ENCODE measurements at regions not wholly inside any gene's neighbourhood (a gene's known extent, or its start where the extent isn't known, plus 50 kb on each side); places are given as distances from the start of the nearest gene placed in this dataset.

DNA sequence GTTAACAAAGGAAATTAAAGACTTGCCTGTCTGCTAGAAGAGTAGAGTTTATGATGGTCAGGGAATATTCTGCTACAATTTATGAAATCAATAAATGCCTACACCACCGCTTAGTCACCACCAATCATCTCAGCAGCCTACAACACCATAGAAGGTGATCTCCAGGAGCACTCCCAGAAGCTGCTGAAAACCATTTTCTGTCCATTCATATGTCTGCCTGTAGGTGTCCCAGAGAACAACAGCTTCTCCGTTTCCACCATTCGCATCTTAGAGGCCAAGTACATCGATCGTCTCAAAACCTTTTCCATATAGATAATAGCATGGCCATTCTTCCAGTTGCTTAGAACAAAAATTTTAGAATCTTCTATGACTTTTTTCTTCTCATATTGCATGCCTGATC, 303.4 kb downstream of the KCNC2 start:
- H3K27ac ChIP-seq = no peak overlapping the region
- no peak for DNase-seq
- WGBS, 2 donors = 89 to 96% methylated on average over 5 of the region's 5 CpGs
- peaks cover 0 to 2% (median under 1%) of the 10 kb centered on the region in 4 donors for H3K9me3 ChIP-seq
- H3K27me3 ChIP-seq = no peaks in the 10 kb centered on the region
- H3K36me3 ChIP-seq = no peaks in the 10 kb centered on the region
- intact Hi-C loops (cut with DNase I) = no loop called here
- H3K4me1 ChIP-seq = no peaks in the 10 kb centered on the region
- no peak overlapping the region for H3K4me3 ChIP-seq
- TF ChIP-seq POLR2AphosphoS5 (IDR thresholded peaks at IDR 0.05) (no peak), POLR2A (IDR thresholded peaks at IDR 0.05) (no peak), EP300 (IDR thresholded peaks at IDR 0.05) (no peak)
- TF ChIP-seq, protein P1, sequence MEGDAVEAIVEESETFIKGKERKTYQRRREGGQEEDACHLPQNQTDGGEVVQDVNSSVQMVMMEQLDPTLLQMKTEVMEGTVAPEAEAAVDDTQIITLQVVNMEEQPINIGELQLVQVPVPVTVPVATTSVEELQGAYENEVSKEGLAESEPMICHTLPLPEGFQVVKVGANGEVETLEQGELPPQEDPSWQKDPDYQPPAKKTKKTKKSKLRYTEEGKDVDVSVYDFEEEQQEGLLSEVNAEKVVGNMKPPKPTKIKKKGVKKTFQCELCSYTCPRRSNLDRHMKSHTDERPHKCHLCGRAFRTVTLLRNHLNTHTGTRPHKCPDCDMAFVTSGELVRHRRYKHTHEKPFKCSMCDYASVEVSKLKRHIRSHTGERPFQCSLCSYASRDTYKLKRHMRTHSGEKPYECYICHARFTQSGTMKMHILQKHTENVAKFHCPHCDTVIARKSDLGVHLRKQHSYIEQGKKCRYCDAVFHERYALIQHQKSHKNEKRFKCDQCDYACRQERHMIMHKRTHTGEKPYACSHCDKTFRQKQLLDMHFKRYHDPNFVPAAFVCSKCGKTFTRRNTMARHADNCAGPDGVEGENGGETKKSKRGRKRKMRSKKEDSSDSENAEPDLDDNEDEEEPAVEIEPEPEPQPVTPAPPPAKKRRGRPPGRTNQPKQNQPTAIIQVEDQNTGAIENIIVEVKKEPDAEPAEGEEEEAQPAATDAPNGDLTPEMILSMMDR (IDR thresholded peaks at IDR 0.05) = no peak

DNA sequence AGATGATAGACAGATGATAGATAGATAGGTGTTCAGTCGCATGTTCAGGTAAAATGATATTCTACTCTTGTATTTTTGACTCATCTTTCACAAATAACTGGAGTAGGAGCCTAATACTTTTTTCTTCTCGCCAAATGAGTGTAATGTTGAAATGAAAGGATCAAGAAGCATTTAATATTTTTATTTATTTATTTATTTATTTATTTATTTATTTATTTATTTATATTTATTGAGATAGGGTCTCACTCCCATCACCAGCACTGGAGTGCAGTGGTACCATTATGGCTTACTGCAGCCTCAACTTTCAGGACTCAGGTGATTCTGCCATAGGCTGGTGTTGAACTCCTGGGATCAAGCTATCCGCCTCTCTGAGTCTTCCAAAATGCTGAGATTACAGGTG, 298.8 kb downstream of the KCNC2 start:
- H3K9me3 ChIP-seq = peaks cover 0 to 2% (median under 1%) of the 10 kb centered on the region in 4 donors
- TF ChIP-seq POLR2A (IDR thresholded peaks at IDR 0.05) (no peak), POLR2AphosphoS5 (IDR thresholded peaks at IDR 0.05) (no peak), EP300 (IDR thresholded peaks at IDR 0.05) (no peak)
- TF ChIP-seq, protein P1 (IDR thresholded peaks at IDR 0.05) = no peak
- no peak overlapping the region for H3K4me3 ChIP-seq
- H3K4me1 ChIP-seq = no peaks in the 10 kb centered on the region
- H3K36me3 ChIP-seq = no peaks in the 10 kb centered on the region
- no peak for DNase-seq
- no peaks in the 10 kb centered on the region for H3K27me3 ChIP-seq
- WGBS, 2 donors = 89 to 95% methylated on average over 3 of the region's 3 CpGs
- intact Hi-C loops (cut with DNase I) = no loop called here
- no peak overlapping the region for H3K27ac ChIP-seq

DNA sequence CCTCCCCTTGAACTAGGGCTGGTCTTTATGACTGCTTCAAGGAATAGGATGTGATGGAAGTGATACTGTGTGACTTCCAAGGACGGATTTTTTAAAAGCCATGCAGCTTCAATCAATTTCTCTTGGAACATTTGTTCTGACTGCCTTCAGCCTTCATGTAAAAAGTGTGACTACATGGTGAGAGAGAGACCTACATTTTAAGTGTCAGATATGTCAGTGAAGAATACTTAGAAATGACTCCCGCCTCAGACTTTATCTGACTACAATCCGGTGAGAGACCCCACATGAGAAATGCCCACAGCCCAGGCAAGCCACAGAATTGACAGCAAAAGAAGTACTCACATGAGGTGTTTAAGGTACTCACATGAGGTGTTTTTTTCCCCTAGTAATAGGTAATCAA, 295.3 kb downstream of the KCNC2 start:
- no peaks in the 10 kb centered on the region for H3K36me3 ChIP-seq
- no peaks in the 10 kb centered on the region for H3K27me3 ChIP-seq
- DNase-seq = no peak
- H3K4me3 ChIP-seq = no peak overlapping the region
- 57 to 95% methylated on average over 3 of the region's 3 CpGs for WGBS, 2 donors
- H3K27ac ChIP-seq = no peak overlapping the region
- intact Hi-C loops (cut with DNase I) = no loop called here
- TF ChIP-seq POLR2AphosphoS5 (IDR thresholded peaks at IDR 0.05) = no peak
- H3K4me1 ChIP-seq = no peaks in the 10 kb centered on the region
- H3K9me3 ChIP-seq = no peaks in the 10 kb centered on the region

DNA sequence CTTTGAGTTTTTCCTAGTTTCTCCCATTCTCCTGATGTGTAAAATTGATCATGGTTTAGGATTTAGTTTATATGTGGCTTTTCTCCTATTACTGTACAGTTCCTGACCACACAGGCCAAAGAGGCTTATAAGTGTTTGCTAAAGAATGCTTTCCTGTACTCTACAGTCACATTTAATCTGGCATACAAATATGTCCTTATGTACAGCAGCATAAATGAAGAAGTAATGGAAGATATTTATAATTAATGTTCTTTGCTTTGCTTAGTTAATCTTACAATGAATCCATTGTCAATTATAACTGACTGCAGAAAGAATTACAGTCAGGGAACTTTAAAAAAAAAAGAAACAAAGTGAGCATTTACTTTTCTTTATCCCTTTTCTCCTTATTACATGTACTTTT, 293.9 kb downstream of the KCNC2 start:
- no peak overlapping the region for H3K27ac ChIP-seq
- intact Hi-C loops (cut with DNase I) = no loop called here
- no peaks in the 10 kb centered on the region for H3K9me3 ChIP-seq
- no peak overlapping the region for H3K4me3 ChIP-seq
- no peaks in the 10 kb centered on the region for H3K27me3 ChIP-seq
- TF ChIP-seq POLR2A (IDR thresholded peaks at IDR 0.05) = no peak
- TF ChIP-seq EP300 (IDR thresholded peaks at IDR 0.05) = no peak
- TF ChIP-seq, protein P1 (IDR thresholded peaks at IDR 0.05) = no peak
- no peak for TF ChIP-seq POLR2AphosphoS5 (IDR thresholded peaks at IDR 0.05)
- no peak for DNase-seq
- H3K36me3 ChIP-seq = no peaks in the 10 kb centered on the region
- H3K4me1 ChIP-seq = no peaks in the 10 kb centered on the region

DNA sequence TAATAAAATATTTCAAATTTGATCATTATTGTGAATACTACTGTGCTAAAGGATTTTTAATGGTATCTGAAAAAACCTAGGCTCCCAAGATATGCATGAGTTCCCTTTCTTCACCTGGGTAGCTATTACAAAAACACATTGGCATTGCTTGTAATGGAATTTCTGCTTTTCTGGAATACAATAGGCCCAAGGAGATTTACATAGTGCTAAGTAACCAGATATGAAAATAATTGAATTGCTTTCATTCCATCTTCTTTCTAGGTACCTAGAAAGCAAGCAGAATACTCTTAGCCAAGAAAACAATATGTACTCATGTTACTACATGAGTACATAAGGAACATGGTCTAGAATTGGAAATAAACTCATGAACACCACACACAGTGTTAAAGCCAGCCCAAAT, 291.9 kb downstream of the KCNC2 start:
- no peaks in the 10 kb centered on the region for H3K27me3 ChIP-seq
- intact Hi-C loops (cut with DNase I) = no loop called here
- DNase-seq = no peak
- no peak overlapping the region for H3K27ac ChIP-seq
- no peaks in the 10 kb centered on the region for H3K36me3 ChIP-seq
- H3K9me3 ChIP-seq = no peaks in the 10 kb centered on the region
- no peak for TF ChIP-seq POLR2A (IDR thresholded peaks at IDR 0.05)
- H3K4me3 ChIP-seq = no peak overlapping the region
- no peaks in the 10 kb centered on the region for H3K4me1 ChIP-seq

DNA sequence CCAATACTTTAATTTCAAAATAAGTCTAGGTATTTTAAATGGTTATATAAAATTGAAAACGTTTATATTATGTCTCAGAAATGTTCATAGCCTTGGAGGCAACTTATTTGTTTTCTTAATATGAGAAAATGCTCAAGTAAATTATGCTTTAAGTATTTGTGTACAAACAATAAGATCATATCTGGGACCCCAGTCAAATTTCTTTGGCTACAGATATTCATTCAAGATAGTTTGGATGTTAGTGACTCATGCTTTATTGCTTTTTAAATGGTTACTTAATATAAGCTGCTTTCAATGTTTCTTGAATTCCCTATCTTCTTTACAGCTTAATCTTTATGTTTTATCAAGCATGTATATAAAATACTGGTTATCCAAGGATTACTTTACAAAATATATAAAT, 291.3 kb downstream of the KCNC2 start:
- WGBS, 2 donors = 0 to 28% methylated on average over 1 of the region's 1 CpG
- DNase-seq = no peak
- TF ChIP-seq POLR2AphosphoS5 (IDR thresholded peaks at IDR 0.05) = no peak
- TF ChIP-seq, protein P1 (IDR thresholded peaks at IDR 0.05) = no peak
- TF ChIP-seq POLR2A (IDR thresholded peaks at IDR 0.05) = no peak
- no peak for TF ChIP-seq EP300 (IDR thresholded peaks at IDR 0.05)
- Histone ChIP-seq H3K4me3 (no peak overlapping the region), H3K27me3 (no peaks in the 10 kb centered on the region), H3K27ac (no peak overlapping the region), H3K4me1 (no peaks in the 10 kb centered on the region), H3K36me3 (no peaks in the 10 kb centered on the region), H3K9me3 (no peaks in the 10 kb centered on the region)
- intact Hi-C loops (cut with DNase I) = no loop called here

Data from sigmoid colon (tissue), 6 donors.